ENCODE measurements at regions not wholly inside any gene's neighbourhood (a gene's known extent, or its start where the extent isn't known, plus 50 kb on each side); places are given as distances from the start of the nearest gene placed in this dataset.

DNA sequence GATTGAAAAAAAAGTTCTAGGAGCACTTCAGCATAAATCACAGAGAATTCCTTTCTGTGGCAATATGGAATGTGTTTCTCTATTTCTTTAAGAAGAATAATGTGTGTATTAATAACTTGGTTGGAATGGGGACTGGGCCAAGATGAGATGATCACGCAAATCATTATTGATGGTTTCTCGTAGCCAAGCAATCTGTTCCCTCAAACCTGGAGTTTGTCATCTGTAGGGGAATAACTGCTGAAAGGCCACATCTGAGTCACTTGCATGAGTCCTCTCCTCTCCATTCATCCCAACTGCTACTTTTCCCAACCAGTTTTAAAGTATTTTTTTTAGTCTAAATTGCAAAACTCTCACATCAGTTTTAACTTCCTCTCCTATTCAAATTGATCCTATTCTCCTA, 480.4 kb downstream of the PLPP3 start:
- TF ChIP-seq POLR2A (IDR thresholded peaks at IDR 0.05) = no peak
- TF ChIP-seq, protein P1, sequence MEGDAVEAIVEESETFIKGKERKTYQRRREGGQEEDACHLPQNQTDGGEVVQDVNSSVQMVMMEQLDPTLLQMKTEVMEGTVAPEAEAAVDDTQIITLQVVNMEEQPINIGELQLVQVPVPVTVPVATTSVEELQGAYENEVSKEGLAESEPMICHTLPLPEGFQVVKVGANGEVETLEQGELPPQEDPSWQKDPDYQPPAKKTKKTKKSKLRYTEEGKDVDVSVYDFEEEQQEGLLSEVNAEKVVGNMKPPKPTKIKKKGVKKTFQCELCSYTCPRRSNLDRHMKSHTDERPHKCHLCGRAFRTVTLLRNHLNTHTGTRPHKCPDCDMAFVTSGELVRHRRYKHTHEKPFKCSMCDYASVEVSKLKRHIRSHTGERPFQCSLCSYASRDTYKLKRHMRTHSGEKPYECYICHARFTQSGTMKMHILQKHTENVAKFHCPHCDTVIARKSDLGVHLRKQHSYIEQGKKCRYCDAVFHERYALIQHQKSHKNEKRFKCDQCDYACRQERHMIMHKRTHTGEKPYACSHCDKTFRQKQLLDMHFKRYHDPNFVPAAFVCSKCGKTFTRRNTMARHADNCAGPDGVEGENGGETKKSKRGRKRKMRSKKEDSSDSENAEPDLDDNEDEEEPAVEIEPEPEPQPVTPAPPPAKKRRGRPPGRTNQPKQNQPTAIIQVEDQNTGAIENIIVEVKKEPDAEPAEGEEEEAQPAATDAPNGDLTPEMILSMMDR (IDR thresholded peaks at IDR 0.05) = no peak
